WTC11 (cell line): ENCODE measurements at regions not wholly inside any gene's neighbourhood (a gene's known extent, or its start where the extent isn't known, plus 50 kb on each side); places are given as distances from the start of the nearest gene placed in this dataset.

Experiments used
- ATAC-seq: fragments of 200-7000 bp; cut with Tn5 transposase; 2 replicates; pipeline ENCODE4 v1.10.0; 2021; ENCODE audit warnings: mild to moderate bottlenecking, moderate library complexity
- CTCF ChIA-PET: fragments of 300-600 bp; sonication (Branson Sonifier 250); formaldehyde crosslinking; loops from one replicate; lab custom pipeline; 2021; ENCODE audit warnings: antibody characterized with exemption; lab: Charles Lee
- POLR2A ChIA-PET: fragments of 350-600 bp; sonication (Branson Sonifier 250); formaldehyde crosslinking; loops from one replicate; lab custom pipeline; 2021; ENCODE audit warnings: antibody characterized with exemption; lab: Charles Lee
- DNase-seq: peaks from one replicate; pipeline ENCODE4 v3.0.0; 2021; ENCODE audit warnings: low spot score
- H3K27ac Mint-ChIP-seq: 2 replicates; pipeline ENCODE4 v1.8.0; 2021; ENCODE audit warnings: mixed read lengths
- H3K27me3 Mint-ChIP-seq: 2 replicates; pipeline ENCODE4 v1.8.0; 2021; ENCODE audit warnings: low read depth, mild to moderate bottlenecking, moderate library complexity, mixed read lengths
- H3K36me3 Mint-ChIP-seq: 2 replicates; pipeline ENCODE4 v1.8.0; 2021; ENCODE audit warnings: mixed read lengths
- H3K4me1 Mint-ChIP-seq: 2 replicates; pipeline ENCODE4 v1.8.0; 2022; ENCODE audit warnings: mixed read lengths
- H3K4me3 Mint-ChIP-seq: 2 replicates; pipeline ENCODE4 v1.8.0; 2021; ENCODE audit warnings: mild to moderate bottlenecking, moderate library complexity, mixed read lengths
- H3K9me3 Mint-ChIP-seq: 2 replicates; pipeline ENCODE4 v1.8.0; 2021; ENCODE audit warnings: mixed read lengths
- ATF1 ChIP-seq: sonication (generic); formaldehyde crosslinking; IDR thresholded peaks from 2 replicates; pipeline ENCODE4 v1.8.1; 2023; ENCODE audit warnings: mild to moderate bottlenecking, moderate library complexity, missing genetic modification reagents
- E2F4 ChIP-seq: sonication (generic); formaldehyde crosslinking; IDR thresholded peaks from 2 replicates; pipeline ENCODE4 v1.8.1; 2022; ENCODE audit warnings: low read depth, mild to moderate bottlenecking, moderate library complexity, missing genetic modification reagents, borderline replicate concordance
- EMX1 ChIP-seq: fragments of 250-450 bp; sonication (Bioruptor Pico); IDR thresholded peaks from 2 replicates; pipeline ENCODE4 v1.8.0; 2021; ENCODE audit warnings: mild to moderate bottlenecking
- FOXP1 ChIP-seq: sonication (generic); formaldehyde crosslinking; IDR thresholded peaks from 2 replicates; pipeline ENCODE4 v1.8.0; 2022; ENCODE audit warnings: missing genetic modification reagents, mild to moderate bottlenecking, moderate library complexity, borderline replicate concordance
- GABPB1 ChIP-seq: sonication (generic); formaldehyde crosslinking; IDR thresholded peaks from 2 replicates; pipeline ENCODE4 v1.8.1; 2023; ENCODE audit warnings: mild to moderate bottlenecking, missing genetic modification reagents
- HMGA2 ChIP-seq: fragments of 250-450 bp; sonication (Bioruptor Pico); IDR thresholded peaks from 2 replicates; pipeline ENCODE4 v1.4.0; 2021; ENCODE audit warnings: mild to moderate bottlenecking, moderate library complexity
- HMGXB4 ChIP-seq: sonication (generic); formaldehyde crosslinking; IDR thresholded peaks from 2 replicates; pipeline ENCODE4 v1.8.1; 2023; ENCODE audit warnings: mild to moderate bottlenecking, moderate library complexity, missing genetic modification reagents
- IRF1 ChIP-seq: sonication (generic); formaldehyde crosslinking; IDR thresholded peaks from 2 replicates; pipeline ENCODE4 v1.8.0; 2023; ENCODE audit warnings: missing genetic modification reagents
- NR3C1 ChIP-seq: sonication (generic); formaldehyde crosslinking; conservative IDR thresholded peaks from 2 replicates; pipeline ENCODE4 v1.8.1; 2023; ENCODE audit warnings: low read depth, mild to moderate bottlenecking, missing genetic modification reagents
- PRDM15 ChIP-seq: sonication (generic); formaldehyde crosslinking; IDR thresholded peaks from 2 replicates; pipeline ENCODE4 v1.8.0; 2022; ENCODE audit warnings: missing genetic modification reagents
- TCF7 ChIP-seq: sonication (generic); formaldehyde crosslinking; IDR thresholded peaks from 2 replicates; pipeline ENCODE4 v1.8.0; 2022; ENCODE audit warnings: mild to moderate bottlenecking, low read depth, missing genetic modification reagents, moderate library complexity
- ZNF423 ChIP-seq: fragments of 250-450 bp; sonication (Bioruptor Pico); IDR thresholded peaks from 2 replicates; pipeline ENCODE4 v2.1.2; 2022; ENCODE audit warnings: mild to moderate bottlenecking, moderate library complexity
- TF ChIP-seq, protein P1 (sequence below): fragments of 250-450 bp; sonication (Bioruptor Pico); IDR thresholded peaks from 2 replicates; pipeline ENCODE4 v1.9.0; 2021; ENCODE audit warnings: moderate library complexity, mild to moderate bottlenecking, inconsistent platforms, borderline replicate concordance
- TF ChIP-seq, protein P2 (sequence below): sonication (generic); formaldehyde crosslinking; IDR thresholded peaks from 2 replicates; pipeline ENCODE4 v1.8.0; 2022; ENCODE audit warnings: mild to moderate bottlenecking, missing genetic modification reagents
- TF ChIP-seq, protein P3 (sequence below): fragments of 250-450 bp; sonication (Bioruptor Pico); IDR thresholded peaks from 2 replicates; pipeline ENCODE4 v1.8.0; 2021; ENCODE audit warnings: mild to moderate bottlenecking

GRCh38 chr3:191631496-191631895 is 170.5 kb downstream of the PYDC2 start:
- H3K27me3 Mint-ChIP-seq: no peaks in the 10 kb centered on the region
- H3K36me3 Mint-ChIP-seq: no peaks in the 10 kb centered on the region
- no peak for ATAC-seq
- no peak overlapping the region for H3K4me3 Mint-ChIP-seq
- no peaks in the 10 kb centered on the region for H3K9me3 Mint-ChIP-seq
- DNase-seq: no peak
- ChIA-PET CTCF (no interaction called here), POLR2A (no interaction called here)
- peaks cover 11% of the 10 kb centered on the region for H3K4me1 Mint-ChIP-seq
- TF ChIP-seq FOXP1 (CRISPR knock-in tag): no peak
- no peak for TF ChIP-seq GABPB1
- TF ChIP-seq, protein P1, sequence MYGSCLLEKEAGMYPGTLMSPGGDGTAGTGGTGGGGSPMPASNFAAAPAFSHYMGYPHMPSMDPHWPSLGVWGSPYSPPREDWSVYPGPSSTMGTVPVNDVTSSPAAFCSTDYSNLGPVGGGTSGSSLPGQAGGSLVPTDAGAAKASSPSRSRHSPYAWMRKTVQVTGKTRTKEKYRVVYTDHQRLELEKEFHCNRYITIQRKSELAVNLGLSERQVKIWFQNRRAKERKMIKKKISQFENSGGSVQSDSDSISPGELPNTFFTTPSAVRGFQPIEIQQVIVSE (CRISPR knock-in tag): no peak
- TF ChIP-seq NR3C1 (CRISPR knock-in tag): no peak
- TF ChIP-seq, protein P2, sequence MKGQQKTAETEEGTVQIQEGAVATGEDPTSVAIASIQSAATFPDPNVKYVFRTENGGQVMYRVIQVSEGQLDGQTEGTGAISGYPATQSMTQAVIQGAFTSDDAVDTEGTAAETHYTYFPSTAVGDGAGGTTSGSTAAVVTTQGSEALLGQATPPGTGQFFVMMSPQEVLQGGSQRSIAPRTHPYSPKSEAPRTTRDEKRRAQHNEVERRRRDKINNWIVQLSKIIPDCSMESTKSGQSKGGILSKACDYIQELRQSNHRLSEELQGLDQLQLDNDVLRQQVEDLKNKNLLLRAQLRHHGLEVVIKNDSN (CRISPR knock-in tag): no peak
- TF ChIP-seq E2F4 (CRISPR knock-in tag): no peak
- no peak for TF ChIP-seq HMGXB4
- TF ChIP-seq ATF1 (CRISPR knock-in tag): no peak
- H3K27ac Mint-ChIP-seq: no peak overlapping the region

DNA sequence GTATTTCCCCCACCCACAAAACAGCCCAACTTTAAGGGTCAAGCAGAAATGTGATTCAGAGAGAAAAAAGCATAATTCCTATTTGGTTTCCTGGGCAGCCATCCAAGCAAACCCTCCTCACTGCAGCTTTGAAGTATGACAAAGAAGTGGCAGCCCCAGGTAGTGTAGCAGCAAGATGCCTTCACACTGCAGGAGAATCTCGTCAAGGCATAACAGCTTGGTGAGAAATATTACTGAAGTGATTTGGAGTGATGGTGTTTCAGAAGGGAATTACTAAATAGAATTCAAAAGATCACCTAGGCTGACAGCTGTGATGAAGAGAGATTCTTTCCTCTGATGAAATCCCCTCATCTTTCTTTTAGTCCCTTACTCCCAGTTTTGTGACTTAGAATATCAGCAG is 173.9 kb downstream of the PYDC2 start:
- TF ChIP-seq, protein P3, sequence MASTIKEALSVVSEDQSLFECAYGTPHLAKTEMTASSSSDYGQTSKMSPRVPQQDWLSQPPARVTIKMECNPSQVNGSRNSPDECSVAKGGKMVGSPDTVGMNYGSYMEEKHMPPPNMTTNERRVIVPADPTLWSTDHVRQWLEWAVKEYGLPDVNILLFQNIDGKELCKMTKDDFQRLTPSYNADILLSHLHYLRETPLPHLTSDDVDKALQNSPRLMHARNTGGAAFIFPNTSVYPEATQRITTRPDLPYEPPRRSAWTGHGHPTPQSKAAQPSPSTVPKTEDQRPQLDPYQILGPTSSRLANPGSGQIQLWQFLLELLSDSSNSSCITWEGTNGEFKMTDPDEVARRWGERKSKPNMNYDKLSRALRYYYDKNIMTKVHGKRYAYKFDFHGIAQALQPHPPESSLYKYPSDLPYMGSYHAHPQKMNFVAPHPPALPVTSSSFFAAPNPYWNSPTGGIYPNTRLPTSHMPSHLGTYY: no peak
- no peak for TF ChIP-seq HMGA2
- DNase-seq (no peak), ATAC-seq (no peak)
- Mint-ChIP-seq H3K27ac (no peak overlapping the region), H3K9me3 (peaks cover 9% of the 10 kb centered on the region), H3K36me3 (no peaks in the 10 kb centered on the region), H3K4me3 (no peak overlapping the region), H3K4me1 (no peaks in the 10 kb centered on the region; the same call in 1 of the 2 replicates), H3K27me3 (no peaks in the 10 kb centered on the region; the same call in 1 of the 2 replicates)
- POLR2A ChIA-PET: no interaction called here
- CTCF ChIA-PET: interaction anchor here (1.0 kb wide), 1 partner anchor 134 kb away, joined by 3 read pairs; no protein-coding TSS in a partner anchor

DNA sequence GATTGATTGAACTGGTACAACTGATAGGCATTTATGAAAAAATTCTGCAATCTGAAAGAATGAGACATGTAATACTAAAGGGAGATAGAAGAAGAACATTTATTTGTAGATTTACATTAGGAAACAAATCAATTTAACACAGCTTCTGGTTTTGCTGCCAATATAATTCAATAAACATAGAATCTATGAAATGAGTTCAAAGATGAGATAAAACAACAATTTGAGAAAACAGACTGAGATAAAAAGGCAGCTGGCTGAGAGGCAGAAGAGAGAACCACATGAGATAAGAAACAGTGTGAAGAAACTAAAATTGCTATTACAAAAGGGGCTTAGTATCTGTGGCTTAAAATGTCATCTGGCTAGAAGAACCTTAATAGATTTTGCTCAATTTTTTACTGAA is 176.6 kb downstream of the PYDC2 start:
- POLR2A ChIA-PET: no interaction called here
- Mint-ChIP-seq H3K27me3 (no peaks in the 10 kb centered on the region; the same call in 1 of the 2 replicates), H3K36me3 (no peaks in the 10 kb centered on the region), H3K27ac (no peak overlapping the region), H3K4me3 (no peak overlapping the region), H3K4me1 (no peaks in the 10 kb centered on the region; the same call in 1 of the 2 replicates), H3K9me3 (peaks cover 12% of the 10 kb centered on the region)
- TF ChIP-seq, protein P1 (CRISPR knock-in tag): no peak
- TF ChIP-seq TCF7: no peak
- no peak for TF ChIP-seq E2F4 (CRISPR knock-in tag)
- no peak for TF ChIP-seq ZNF423 (CRISPR knock-in tag)
- TF ChIP-seq IRF1 (CRISPR knock-in tag): no peak
- TF ChIP-seq EMX1 (CRISPR knock-in tag): no peak
- no peak for TF ChIP-seq PRDM15
- CTCF ChIA-PET: no interaction called here
- no peak for DNase-seq
- no peak for ATAC-seq
